H1 (cell line): ENCODE measurements at regions not wholly inside any gene's neighbourhood (a gene's known extent, or its start where the extent isn't known, plus 50 kb on each side); places are given as distances from the start of the nearest gene placed in this dataset.

Experiments used
- EP300 ChIP-seq, 2 experiments: IDR thresholded peaks; 1 replicate in 1 of 2; 2 replicates in 1 of 2; pipeline ENCODE4 v1.6.1; 2011 to 2012; ENCODE audit warnings: low read depth in 2 of 2, low read length in 2 of 2, mild to moderate bottlenecking in 2 of 2, borderline replicate concordance in 1 of 2, inconsistent platforms in 1 of 2, moderate library complexity in 1 of 2
- JUN ChIP-seq: IDR thresholded peaks from 2 replicates; pipeline ENCODE4 v1.6.1; 2011; ENCODE audit warnings: low read depth, mild to moderate bottlenecking, improper control_type of control experiment, low read length
- JUND ChIP-seq: IDR thresholded peaks from 2 replicates; pipeline ENCODE4 v1.6.1; 2011; ENCODE audit warnings: mild to moderate bottlenecking, improper control_type of control experiment, low read length
- RAD21 ChIP-seq, 2 experiments: IDR thresholded peaks in 1 of 2; conservative IDR thresholded peaks in 1 of 2; 2 replicates each; pipeline ENCODE4 v1.6.1; 2011; ENCODE audit warnings: low read depth in 2 of 2, low read length in 2 of 2, improper control_type of control experiment in 1 of 2, inconsistent platforms in 1 of 2, mild to moderate bottlenecking in 1 of 2, moderate library complexity in 1 of 2
- RXRA ChIP-seq: IDR thresholded peaks from 2 replicates; pipeline ENCODE4 v1.6.1; 2011; ENCODE audit warnings: low read depth, mild to moderate bottlenecking, low read length, moderate library complexity; ENCODE audit not compliant: insufficient read depth
- TF ChIP-seq, protein P1 (sequence below), 3 experiments: IDR thresholded peaks; 1 replicate in 2 of 3; 2 replicates in 1 of 3; pipeline versions ENCODE4 v1.5.1 to v1.6.1; 2011; ENCODE audit warnings: low read length in 3 of 3, mild to moderate bottlenecking in 3 of 3, inconsistent platforms in 2 of 3, low read depth in 1 of 3, moderate library complexity in 1 of 3; ENCODE audit not compliant: insufficient read depth in 1 of 3; ENCODE audit errors: control extremely low read depth in 1 of 3
- TF ChIP-seq, protein P2 (sequence below): IDR thresholded peaks from 2 replicates; pipeline ENCODE4 v1.6.1; 2012; ENCODE audit warnings: inconsistent platforms

DNA sequence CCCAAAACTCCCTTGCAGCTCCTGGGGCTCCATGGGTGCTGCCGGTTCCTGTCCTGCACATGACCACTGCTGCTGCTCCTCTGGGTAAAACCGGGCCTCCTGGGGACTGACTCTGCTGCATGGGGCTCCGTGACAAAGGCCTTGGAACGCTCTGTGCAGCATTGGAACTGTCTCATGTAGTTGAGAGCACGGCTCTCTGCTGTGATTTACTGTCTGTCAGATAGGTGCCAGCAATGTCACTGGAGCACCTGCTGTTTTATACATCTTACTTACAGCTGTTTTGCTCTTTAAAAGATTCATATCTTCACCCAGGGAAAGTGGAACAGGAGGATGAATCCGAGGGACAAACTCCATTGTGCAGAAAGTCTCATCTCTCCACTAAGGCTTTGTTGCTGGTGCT, 138.1 kb downstream of the YIPF5 start:
- TF ChIP-seq, protein P1, sequence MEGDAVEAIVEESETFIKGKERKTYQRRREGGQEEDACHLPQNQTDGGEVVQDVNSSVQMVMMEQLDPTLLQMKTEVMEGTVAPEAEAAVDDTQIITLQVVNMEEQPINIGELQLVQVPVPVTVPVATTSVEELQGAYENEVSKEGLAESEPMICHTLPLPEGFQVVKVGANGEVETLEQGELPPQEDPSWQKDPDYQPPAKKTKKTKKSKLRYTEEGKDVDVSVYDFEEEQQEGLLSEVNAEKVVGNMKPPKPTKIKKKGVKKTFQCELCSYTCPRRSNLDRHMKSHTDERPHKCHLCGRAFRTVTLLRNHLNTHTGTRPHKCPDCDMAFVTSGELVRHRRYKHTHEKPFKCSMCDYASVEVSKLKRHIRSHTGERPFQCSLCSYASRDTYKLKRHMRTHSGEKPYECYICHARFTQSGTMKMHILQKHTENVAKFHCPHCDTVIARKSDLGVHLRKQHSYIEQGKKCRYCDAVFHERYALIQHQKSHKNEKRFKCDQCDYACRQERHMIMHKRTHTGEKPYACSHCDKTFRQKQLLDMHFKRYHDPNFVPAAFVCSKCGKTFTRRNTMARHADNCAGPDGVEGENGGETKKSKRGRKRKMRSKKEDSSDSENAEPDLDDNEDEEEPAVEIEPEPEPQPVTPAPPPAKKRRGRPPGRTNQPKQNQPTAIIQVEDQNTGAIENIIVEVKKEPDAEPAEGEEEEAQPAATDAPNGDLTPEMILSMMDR (IDR thresholded peaks at IDR 0.05; ENCODE audit: control extremely low read depth in 1 of 3, insufficient read depth in 1 of 3, low read depth in 1 of 3, low read length in 3 of 3) = no peak
- no peak for TF ChIP-seq JUND
- TF ChIP-seq RAD21 (IDR thresholded peaks at IDR 0.05 in 1 of 2, conservative IDR thresholded peaks at IDR 0.05 in 1 of 2; ENCODE audit: low read depth in 2 of 2, low read length in 2 of 2) = no peak
- TF ChIP-seq, protein P2, sequence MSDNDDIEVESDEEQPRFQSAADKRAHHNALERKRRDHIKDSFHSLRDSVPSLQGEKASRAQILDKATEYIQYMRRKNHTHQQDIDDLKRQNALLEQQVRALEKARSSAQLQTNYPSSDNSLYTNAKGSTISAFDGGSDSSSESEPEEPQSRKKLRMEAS = no peak
- TF ChIP-seq JUN = no peak
- no peak for TF ChIP-seq EP300 (IDR thresholded peaks at IDR 0.05; ENCODE audit: borderline replicate concordance in 1 of 2, low read depth in 2 of 2, low read length in 2 of 2)
- no peak for TF ChIP-seq RXRA
